ENCODE measurements at regions not wholly inside any gene's neighbourhood (a gene's known extent, or its start where the extent isn't known, plus 50 kb on each side); places are given as distances from the start of the nearest gene placed in this dataset.

GRCh38 chrX:63101879-63102620 lies 249.1 kb downstream of the SPIN4 start:
- 42% methylated on average over 2 of the region's 8 CpGs for WGBS (ENCODE audit: insufficient coverage, low coverage, low lambda C conversion rate, missing lambda C conversion rate)
- intact Hi-C loops (cut with DNase I) = no loop called here
- H3K27me3 ChIP-seq = peaks cover 0 to 10% of the 10 kb centered on the region in 2 donors
- H3K36me3 ChIP-seq = no peaks in the 10 kb centered on the region
- H3K27ac ChIP-seq = no peak overlapping the region
- no peaks in the 10 kb centered on the region for H3K9me3 ChIP-seq
- H3K4me3 ChIP-seq = no peak overlapping the region
- TF ChIP-seq POLR2A (IDR thresholded peaks at IDR 0.05) = no peak
- H3K4me1 ChIP-seq = no peaks in the 10 kb centered on the region
- ATAC-seq (no peak), DNase-seq (no peak)

- no peaks in the 10 kb centered on the region for H3K4me1 ChIP-seq
- peaks cover 0 to 5% of the 10 kb centered on the region in 2 donors for H3K27me3 ChIP-seq
- intact Hi-C loops (cut with DNase I) = no loop called here
- TF ChIP-seq, protein P1, sequence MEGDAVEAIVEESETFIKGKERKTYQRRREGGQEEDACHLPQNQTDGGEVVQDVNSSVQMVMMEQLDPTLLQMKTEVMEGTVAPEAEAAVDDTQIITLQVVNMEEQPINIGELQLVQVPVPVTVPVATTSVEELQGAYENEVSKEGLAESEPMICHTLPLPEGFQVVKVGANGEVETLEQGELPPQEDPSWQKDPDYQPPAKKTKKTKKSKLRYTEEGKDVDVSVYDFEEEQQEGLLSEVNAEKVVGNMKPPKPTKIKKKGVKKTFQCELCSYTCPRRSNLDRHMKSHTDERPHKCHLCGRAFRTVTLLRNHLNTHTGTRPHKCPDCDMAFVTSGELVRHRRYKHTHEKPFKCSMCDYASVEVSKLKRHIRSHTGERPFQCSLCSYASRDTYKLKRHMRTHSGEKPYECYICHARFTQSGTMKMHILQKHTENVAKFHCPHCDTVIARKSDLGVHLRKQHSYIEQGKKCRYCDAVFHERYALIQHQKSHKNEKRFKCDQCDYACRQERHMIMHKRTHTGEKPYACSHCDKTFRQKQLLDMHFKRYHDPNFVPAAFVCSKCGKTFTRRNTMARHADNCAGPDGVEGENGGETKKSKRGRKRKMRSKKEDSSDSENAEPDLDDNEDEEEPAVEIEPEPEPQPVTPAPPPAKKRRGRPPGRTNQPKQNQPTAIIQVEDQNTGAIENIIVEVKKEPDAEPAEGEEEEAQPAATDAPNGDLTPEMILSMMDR (IDR thresholded peaks at IDR 0.05) = no peak
- ATAC-seq (no peak), DNase-seq (no peak)
- WGBS (ENCODE audit: insufficient coverage, low coverage, low lambda C conversion rate, missing lambda C conversion rate) = 15% methylated on average over 2 of the region's 2 CpGs
- no peak overlapping the region for H3K27ac ChIP-seq
- no peaks in the 10 kb centered on the region for H3K36me3 ChIP-seq
- no peak overlapping the region for H3K4me3 ChIP-seq
- H3K9me3 ChIP-seq = no peaks in the 10 kb centered on the region
Measured at GRCh38 chrX:63058204-63058603, 292.9 kb downstream of the SPIN4 start.

- no peaks in the 10 kb centered on the region for H3K9me3 ChIP-seq
- intact Hi-C loops (cut with DNase I) = no loop called here
- no peaks in the 10 kb centered on the region for H3K4me1 ChIP-seq
- ATAC-seq (peak in 3 of 4 donors; percentile 50 to 72 (median 66)), DNase-seq (no peak)
- H3K27ac ChIP-seq = no peak overlapping the region
- H3K4me3 ChIP-seq = no peak overlapping the region
- H3K27me3 ChIP-seq = no peaks in the 10 kb centered on the region
- H3K36me3 ChIP-seq = no peaks in the 10 kb centered on the region
- TF ChIP-seq, protein P1 (IDR thresholded peaks at IDR 0.05) = peak; percentile 30 to 53 (median 41)
- no peak for TF ChIP-seq POLR2A (IDR thresholded peaks at IDR 0.05)
- 21% methylated on average over 2 of the region's 2 CpGs for WGBS (ENCODE audit: insufficient coverage, low coverage, low lambda C conversion rate, missing lambda C conversion rate)
Measured at GRCh38 chrX:63050225-63050624, 300.9 kb downstream of the SPIN4 start.

DNA sequence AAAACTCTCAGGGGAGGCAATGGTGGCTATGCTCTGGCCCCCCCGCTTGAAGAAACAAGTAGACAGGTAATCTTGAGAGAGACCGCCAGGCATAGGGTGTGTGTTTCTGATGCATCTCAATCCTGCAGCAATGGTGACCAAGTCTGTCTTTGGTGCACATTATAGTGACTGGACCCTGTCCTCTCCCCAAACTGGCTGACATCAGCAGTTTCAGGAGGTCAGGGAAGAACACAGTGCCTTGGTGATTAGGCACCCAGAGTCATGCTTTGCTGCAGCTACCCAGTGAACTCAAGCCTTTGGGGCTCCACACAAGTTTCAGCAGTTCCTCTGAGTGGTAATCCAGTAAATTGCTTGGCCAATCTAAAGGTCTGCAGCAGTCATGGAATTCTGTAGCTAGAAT lies 318.3 kb downstream of the SPIN4 start:
- TF ChIP-seq, protein P1 (IDR thresholded peaks at IDR 0.05) = no peak
- TF ChIP-seq POLR2A (IDR thresholded peaks at IDR 0.05) = no peak
- ATAC-seq = no peak
- DNase-seq = no peak

GRCh38 chrX:63013549-63013948 lies 337.6 kb downstream of the SPIN4 start:
- Histone ChIP-seq H3K4me3 (no peak overlapping the region), H3K36me3 (no peaks in the 10 kb centered on the region), H3K27me3 (no peaks in the 10 kb centered on the region), H3K4me1 (no peaks in the 10 kb centered on the region), H3K27ac (no peak overlapping the region), H3K9me3 (no peaks in the 10 kb centered on the region)
- TF ChIP-seq, protein P1 (IDR thresholded peaks at IDR 0.05) = no peak
- TF ChIP-seq POLR2A (IDR thresholded peaks at IDR 0.05) = no peak
- DNase-seq = no peak
- ATAC-seq = no peak
- 26% methylated on average over 3 of the region's 3 CpGs for WGBS (ENCODE audit: insufficient coverage, low coverage, low lambda C conversion rate, missing lambda C conversion rate)
- intact Hi-C loops (cut with DNase I) = no loop called here

More for the DNA sequence above, 318.3 kb downstream of the SPIN4 start:
- Histone ChIP-seq H3K36me3 (no peaks in the 10 kb centered on the region), H3K9me3 (no peaks in the 10 kb centered on the region), H3K27me3 (peaks cover 0 to 6% of the 10 kb centered on the region in 2 donors), H3K4me3 (no peak overlapping the region), H3K4me1 (no peaks in the 10 kb centered on the region), H3K27ac (no peak overlapping the region)
- 0% methylated on average over 1 of the region's 2 CpGs for WGBS (ENCODE audit: insufficient coverage, low coverage, low lambda C conversion rate, missing lambda C conversion rate)
- intact Hi-C loops (cut with DNase I) = no loop called here

Data from right lobe of liver (tissue), 6 donors.